Activated T-cell treated with anti-CD3 and anti-CD28 coated beads, Interleukin-2, amount 50 U/mL, for 72 hours (primary cell): ENCODE measurements at regions not wholly inside any gene's neighbourhood (a gene's known extent, or its start where the extent isn't known, plus 50 kb on each side); places are given as distances from the start of the nearest gene placed in this dataset.

Experiments used
- ATAC-seq, 2 donors: fragments of 150-1000 bp; cut with Tn5 transposase; replicated peaks in 1 of 2; 2 replicates each; pipeline ENCODE4 v1.10.0; 2021; ENCODE audit warnings: moderate library complexity in 2 of 2, mild to moderate bottlenecking in 1 of 2
- DNase-seq, 2 donors: peaks; one replicate each; pipeline ENCODE4 v3.0.0; 2021 to 2022; ENCODE audit warnings: mixed read lengths in 1 of 2
- H3K27ac Mint-ChIP-seq: one replicate; pipeline ENCODE4 v1.8.0; 2022; ENCODE audit warnings: mild to moderate bottlenecking, moderate library complexity, mixed read lengths
- H3K27me3 Mint-ChIP-seq: one replicate; pipeline ENCODE4 v1.8.0; 2022; ENCODE audit warnings: low read depth, mixed read lengths
- H3K36me3 Mint-ChIP-seq, 2 donors: one replicate each; pipeline ENCODE4 v1.8.0; 2022; ENCODE audit warnings: mixed read lengths in 2 of 2, mild to moderate bottlenecking in 1 of 2; ENCODE audit not compliant: insufficient read depth in 2 of 2
- H3K4me1 Mint-ChIP-seq: one replicate; pipeline ENCODE4 v1.8.0; 2022; ENCODE audit warnings: low read depth, mixed read lengths
- H3K4me3 Mint-ChIP-seq, 2 donors: one replicate each; pipeline ENCODE4 v1.8.0; 2022; ENCODE audit warnings: mild to moderate bottlenecking in 2 of 2, mixed read lengths in 2 of 2, moderate library complexity in 2 of 2
- H3K9me3 Mint-ChIP-seq, 2 donors: one replicate each; pipeline ENCODE4 v1.8.0; 2022; ENCODE audit warnings: mixed read lengths in 2 of 2

- Mint-ChIP-seq H3K9me3 (peaks cover 5 to 8% of the 10 kb centered on the region in 2 donors), H3K27me3 (no peaks in the 10 kb centered on the region), H3K4me3 (no peak overlapping the region), H3K27ac (no peak overlapping the region), H3K4me1 (peaks cover 18% of the 10 kb centered on the region), H3K36me3 (peaks cover 2 to 6% of the 10 kb centered on the region in 2 donors)
- ATAC-seq, result no peak
- DNase-seq, result no peak
Measured at GRCh38 chr2:181114021-181114420, 133.6 kb downstream of the UBE2E3 start.

- peak overlapping the region; percentile 46 for H3K27ac Mint-ChIP-seq
- no peak overlapping the region for H3K4me3 Mint-ChIP-seq
- H3K9me3 Mint-ChIP-seq, result peaks cover 0 to 7% of the 10 kb centered on the region in 2 donors
Measured at GRCh38 chr2:181116261-181116660, 135.9 kb downstream of the UBE2E3 start.

GRCh38 chr2:181117206-181117925 is 137.0 kb downstream of the UBE2E3 start:
- Mint-ChIP-seq H3K4me1 (peaks cover 24% of the 10 kb centered on the region), H3K9me3 (peaks cover 2 to 7% of the 10 kb centered on the region in 2 donors), H3K27ac (no peak overlapping the region), H3K4me3 (no peak overlapping the region), H3K36me3 (no peaks in the 10 kb centered on the region), H3K27me3 (no peaks in the 10 kb centered on the region)
- DNase-seq, result no peak
- no peak for ATAC-seq

More at GRCh38 chr2:181116261-181116660, 135.9 kb downstream of the UBE2E3 start:
- peaks cover 17% of the 10 kb centered on the region for H3K4me1 Mint-ChIP-seq
- ATAC-seq, result no peak
- no peak for DNase-seq
- H3K27me3 Mint-ChIP-seq, result no peaks in the 10 kb centered on the region
- H3K36me3 Mint-ChIP-seq, result peaks cover 0 to 2% of the 10 kb centered on the region in 2 donors

- DNase-seq (no peak), ATAC-seq (no peak)
- Mint-ChIP-seq H3K4me3 (no peak overlapping the region), H3K9me3 (peaks cover 2 to 4% of the 10 kb centered on the region in 2 donors), H3K27me3 (no peaks in the 10 kb centered on the region), H3K36me3 (no peaks in the 10 kb centered on the region), H3K27ac (no peak overlapping the region), H3K4me1 (peaks cover 46% of the 10 kb centered on the region)
Measured at GRCh38 chr2:181120625-181121024, 140.2 kb downstream of the UBE2E3 start.

- Mint-ChIP-seq H3K9me3 (peaks cover 2 to 4% of the 10 kb centered on the region in 2 donors), H3K27me3 (no peaks in the 10 kb centered on the region), H3K36me3 (no peaks in the 10 kb centered on the region), H3K27ac (no peak overlapping the region), H3K4me1 (peaks cover 60% of the 10 kb centered on the region), H3K4me3 (no peak overlapping the region)
- ATAC-seq (no peak), DNase-seq (no peak)
Measured at GRCh38 chr2:181121996-181122395, 141.6 kb downstream of the UBE2E3 start.

- H3K4me3 Mint-ChIP-seq, result no peak overlapping the region
- DNase-seq, result no peak
- no peak overlapping the region for H3K27ac Mint-ChIP-seq
- no peaks in the 10 kb centered on the region for H3K27me3 Mint-ChIP-seq
- peaks cover 66% of the 10 kb centered on the region for H3K4me1 Mint-ChIP-seq
- H3K36me3 Mint-ChIP-seq, result peaks cover 0 to 3% of the 10 kb centered on the region in 2 donors
- peaks cover 2 to 4% of the 10 kb centered on the region in 2 donors for H3K9me3 Mint-ChIP-seq
- no peak for ATAC-seq
Measured at GRCh38 chr2:181122601-181123000, 142.2 kb downstream of the UBE2E3 start.

GRCh38 chr2:181123798-181124231 is 143.4 kb downstream of the UBE2E3 start:
- Mint-ChIP-seq H3K4me1 (peaks cover 71% of the 10 kb centered on the region), H3K27me3 (no peaks in the 10 kb centered on the region), H3K27ac (peak overlapping the region; percentile 96), H3K9me3 (peaks cover 2 to 3% of the 10 kb centered on the region in 2 donors), H3K36me3 (peaks cover 0 to 3% of the 10 kb centered on the region in 2 donors), H3K4me3 (peak overlapping the region; percentile 83 to 84)
- peak; percentile 62 to 63 for DNase-seq
- peak; percentile 95 to 96 for ATAC-seq

- H3K9me3 Mint-ChIP-seq, result peaks cover 2 to 3% of the 10 kb centered on the region in 2 donors
- H3K4me1 Mint-ChIP-seq, result peaks cover 70% of the 10 kb centered on the region
- DNase-seq (no peak), ATAC-seq (no peak)
- H3K36me3 Mint-ChIP-seq, result peaks cover 0 to 6% of the 10 kb centered on the region in 2 donors
- no peaks in the 10 kb centered on the region for H3K27me3 Mint-ChIP-seq
- peak overlapping the region; percentile 83 to 84 for H3K4me3 Mint-ChIP-seq
- peak overlapping the region; percentile 96 for H3K27ac Mint-ChIP-seq
Measured at GRCh38 chr2:181124497-181124896, 144.1 kb downstream of the UBE2E3 start.

- no peaks in the 10 kb centered on the region for H3K27me3 Mint-ChIP-seq
- H3K27ac Mint-ChIP-seq, result peak overlapping the region; percentile 86
- peaks cover 2 to 3% of the 10 kb centered on the region in 2 donors for H3K9me3 Mint-ChIP-seq
- ATAC-seq (no peak), DNase-seq (no peak)
- H3K4me1 Mint-ChIP-seq, result peaks cover 79% of the 10 kb centered on the region
- peak overlapping the region; percentile 77 to 83 for H3K4me3 Mint-ChIP-seq
- peaks cover 2 to 10% of the 10 kb centered on the region in 2 donors for H3K36me3 Mint-ChIP-seq
Measured at GRCh38 chr2:181125359-181125758, 145.0 kb downstream of the UBE2E3 start.

- H3K36me3 Mint-ChIP-seq, result peaks cover 2 to 13% of the 10 kb centered on the region in 2 donors
- peaks cover 80% of the 10 kb centered on the region for H3K4me1 Mint-ChIP-seq
- H3K27ac Mint-ChIP-seq, result peak overlapping the region; percentile 86
- H3K9me3 Mint-ChIP-seq, result peaks cover 0 to 2% of the 10 kb centered on the region in 2 donors
- H3K4me3 Mint-ChIP-seq, result peak overlapping the region; percentile 77 to 83
- no peak for ATAC-seq
- H3K27me3 Mint-ChIP-seq, result no peaks in the 10 kb centered on the region
- DNase-seq, result no peak
Measured at GRCh38 chr2:181126311-181126868, 146.0 kb downstream of the UBE2E3 start.

GRCh38 chr2:181128199-181128598 is 147.8 kb downstream of the UBE2E3 start:
- Mint-ChIP-seq H3K4me1 (peaks cover 82% of the 10 kb centered on the region), H3K4me3 (peak overlapping the region in 1 of 2 donors; percentile 47), H3K36me3 (peaks cover 2 to 16% of the 10 kb centered on the region in 2 donors), H3K27ac (no peak overlapping the region), H3K27me3 (no peaks in the 10 kb centered on the region), H3K9me3 (no peaks in the 10 kb centered on the region)
- peak in 1 of 2 donors; percentile 21 for ATAC-seq
- DNase-seq, result no peak

GRCh38 chr2:181129364-181130056 is 149.1 kb downstream of the UBE2E3 start:
- no peak for DNase-seq
- Mint-ChIP-seq H3K9me3 (no peaks in the 10 kb centered on the region), H3K4me3 (peak overlapping the region; percentile 47 to 65), H3K27ac (peak overlapping the region; percentile 76), H3K27me3 (no peaks in the 10 kb centered on the region), H3K36me3 (peaks cover 2 to 17% of the 10 kb centered on the region in 2 donors), H3K4me1 (peaks cover 77% of the 10 kb centered on the region)
- peak in 1 of 2 donors; percentile 25 for ATAC-seq

- peaks cover 0 to 1% of the 10 kb centered on the region in 2 donors for H3K9me3 Mint-ChIP-seq
- DNase-seq (no peak), ATAC-seq (no peak)
- no peaks in the 10 kb centered on the region for H3K27me3 Mint-ChIP-seq
- peaks cover 70% of the 10 kb centered on the region for H3K4me1 Mint-ChIP-seq
- H3K27ac Mint-ChIP-seq, result peak overlapping the region; percentile 90
- peak overlapping the region; percentile 79 to 88 for H3K4me3 Mint-ChIP-seq
- H3K36me3 Mint-ChIP-seq, result peaks cover 2 to 26% of the 10 kb centered on the region in 2 donors
Measured at GRCh38 chr2:181130686-181131085, 150.3 kb downstream of the UBE2E3 start.
